GM18502 (cell line): ENCODE measurements at regions not wholly inside any gene's neighbourhood (a gene's known extent, or its start where the extent isn't known, plus 50 kb on each side); places are given as distances from the start of the nearest gene placed in this dataset.
"Not testable (repeated sequence)": the region's sequence is repeated elsewhere in the genome, so short reads cannot be mapped to it uniquely, and the experiment has no call there.

Experiments used
- ATAC-seq: cut with Tn5 transposase; IDR thresholded peaks from one replicate; pipeline ENCODE4 v1.9.1; 2021; ENCODE audit warnings: mild to moderate bottlenecking; ENCODE audit not compliant: unreplicated experiment, poor library complexity

GRCh38 chr10:33871061-33871956 lies 536.8 kb upstream of the NRP1 start:
- ATAC-seq = no peak

GRCh38 chr10:33869481-33869880 lies 535.0 kb upstream of the NRP1 start:
- ATAC-seq = no peak

DNA sequence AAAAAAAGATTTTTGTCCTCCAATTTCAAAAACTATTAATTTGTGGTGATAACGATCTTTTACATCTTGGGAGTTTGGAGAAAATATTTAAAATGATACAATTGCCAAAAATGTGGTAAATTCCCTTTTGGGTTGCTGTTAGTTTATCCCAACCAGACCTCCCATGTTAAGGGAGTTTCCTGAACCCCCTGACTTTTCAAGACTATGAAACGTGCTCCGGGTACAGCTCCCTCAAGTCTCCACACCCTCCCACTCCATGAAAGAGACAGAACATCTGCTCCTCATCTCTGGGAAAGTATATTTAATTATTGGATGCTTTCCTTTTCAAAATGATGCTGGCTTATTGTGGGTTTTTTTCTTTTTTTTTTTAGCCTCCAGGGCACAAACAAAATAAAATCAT lies 534.6 kb upstream of the NRP1 start:
- no peak for ATAC-seq

GRCh38 chr10:33867199-33867789 lies 532.8 kb upstream of the NRP1 start:
- ATAC-seq = not testable (repeated sequence)

- ATAC-seq = no peak
Measured at GRCh38 chr10:33863352-33863751, 528.9 kb upstream of the NRP1 start.

DNA sequence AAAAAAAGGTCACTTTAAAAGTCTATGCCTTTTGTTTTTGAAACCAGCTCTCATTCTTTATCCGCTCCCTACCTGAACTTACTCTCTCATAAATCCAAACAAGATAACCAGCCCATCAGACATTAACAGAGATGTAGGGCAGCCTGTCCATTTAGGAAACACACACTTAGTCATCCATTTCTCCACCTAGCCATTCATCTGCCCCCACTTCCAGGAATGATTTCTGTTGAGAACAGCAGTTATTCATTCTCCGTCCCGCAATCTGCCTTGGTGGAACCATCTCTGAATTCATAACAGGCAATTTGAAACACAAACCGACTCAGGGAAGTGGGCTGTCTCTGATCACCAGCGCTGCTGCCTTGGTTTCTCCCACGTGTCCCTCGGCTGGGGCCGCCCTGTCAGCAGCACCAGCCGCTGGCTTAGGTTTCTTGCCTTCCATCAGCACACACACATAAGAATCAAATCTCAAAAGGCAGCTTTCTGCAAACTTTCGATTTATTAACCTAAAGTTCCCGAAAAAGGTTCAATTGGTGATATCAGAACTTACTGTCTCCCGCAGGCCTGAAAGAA lies 528.2 kb upstream of the NRP1 start:
- no peak for ATAC-seq

GRCh38 chr10:33861833-33862232 lies 527.4 kb upstream of the NRP1 start:
- ATAC-seq = no peak

DNA sequence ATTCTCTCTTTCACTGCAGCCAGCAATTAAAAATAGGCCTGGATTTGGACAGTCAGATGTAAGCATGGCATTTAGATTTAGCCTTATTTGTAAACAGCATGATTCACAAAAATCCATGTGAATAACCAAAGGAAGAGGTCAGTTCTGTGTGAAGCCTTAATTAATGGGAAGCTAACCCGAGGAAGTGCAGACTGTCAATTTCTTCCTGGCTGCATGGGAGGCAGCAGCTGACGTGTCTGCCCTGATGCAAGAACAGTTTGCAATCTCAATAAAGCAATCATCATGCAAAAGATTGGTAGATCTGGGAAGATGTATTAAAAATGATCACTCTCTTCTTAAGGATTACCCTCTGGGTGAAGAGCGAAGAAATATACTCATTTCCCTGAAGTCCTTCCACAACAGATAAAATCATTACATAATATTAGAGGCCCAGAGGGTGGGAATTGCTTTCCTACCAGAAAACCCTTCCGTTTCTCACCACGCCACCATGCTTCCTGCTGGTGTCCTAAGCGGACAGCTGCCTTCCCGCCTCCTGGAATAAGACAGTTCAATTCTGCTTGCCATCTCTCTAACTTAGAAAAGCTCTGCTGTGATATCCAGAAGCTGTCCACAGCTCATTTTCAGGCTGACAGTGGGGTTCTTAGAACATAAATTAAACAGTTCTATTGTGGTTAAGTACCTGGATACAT lies 526.7 kb upstream of the NRP1 start:
- no peak for ATAC-seq

- no peak for ATAC-seq
Measured at GRCh38 chr10:33860552-33860951, 526.1 kb upstream of the NRP1 start.

DNA sequence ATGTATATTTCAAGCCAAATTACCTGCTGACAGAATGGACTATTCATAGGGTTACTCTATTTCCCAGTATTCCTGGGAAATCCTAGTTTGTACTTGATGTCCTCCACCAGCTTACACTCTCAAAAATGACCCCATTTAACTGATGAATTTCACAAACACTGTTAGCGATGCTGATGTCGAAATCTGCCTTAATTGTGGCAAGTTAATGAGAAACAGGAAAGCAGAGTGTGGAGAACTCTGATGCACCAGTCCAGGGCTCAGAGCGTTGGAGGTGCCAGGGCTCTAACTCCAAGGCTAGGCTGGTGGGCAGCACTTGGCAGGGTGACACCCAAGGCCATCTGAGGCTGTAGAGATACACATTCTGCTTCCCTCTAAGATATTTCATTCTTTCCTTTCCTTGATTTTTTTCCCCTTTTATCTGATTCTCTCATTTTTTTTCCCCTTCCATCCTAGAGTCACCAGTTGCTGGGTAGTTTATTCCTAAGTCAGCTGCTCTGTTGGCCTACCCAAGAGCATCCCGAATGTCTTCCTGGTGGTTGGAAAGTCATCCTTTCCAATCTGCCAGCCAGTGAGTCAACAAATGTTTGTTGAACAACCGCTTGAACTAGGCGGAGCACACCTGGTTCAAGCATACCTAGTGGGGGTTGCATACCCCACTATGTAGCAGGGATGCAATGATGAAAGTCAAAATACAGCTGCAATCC lies 525.0 kb upstream of the NRP1 start:
- no peak for ATAC-seq

GRCh38 chr10:33858326-33858725 lies 523.9 kb upstream of the NRP1 start:
- no peak for ATAC-seq

DNA sequence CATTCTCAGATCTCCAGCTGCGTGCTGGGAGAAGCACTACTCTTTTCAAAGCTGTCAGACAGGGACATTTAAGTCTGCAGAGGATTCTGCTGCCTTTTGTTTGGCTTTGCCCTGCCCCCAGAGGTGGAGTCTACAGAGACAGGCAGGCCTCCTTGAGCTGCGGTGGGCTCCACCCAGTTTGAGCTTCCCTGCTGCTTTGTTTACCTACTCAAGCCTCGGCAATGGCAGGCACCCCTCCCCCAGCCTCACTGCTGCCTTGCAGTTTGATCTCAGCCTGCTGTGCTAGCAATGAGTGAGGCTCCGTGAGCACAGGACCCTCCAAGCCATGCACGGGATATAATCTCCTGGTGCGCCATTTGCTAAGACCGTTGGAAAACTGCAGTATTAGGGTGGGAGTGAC lies 518.8 kb upstream of the NRP1 start:
- ATAC-seq = not testable (repeated sequence)

DNA sequence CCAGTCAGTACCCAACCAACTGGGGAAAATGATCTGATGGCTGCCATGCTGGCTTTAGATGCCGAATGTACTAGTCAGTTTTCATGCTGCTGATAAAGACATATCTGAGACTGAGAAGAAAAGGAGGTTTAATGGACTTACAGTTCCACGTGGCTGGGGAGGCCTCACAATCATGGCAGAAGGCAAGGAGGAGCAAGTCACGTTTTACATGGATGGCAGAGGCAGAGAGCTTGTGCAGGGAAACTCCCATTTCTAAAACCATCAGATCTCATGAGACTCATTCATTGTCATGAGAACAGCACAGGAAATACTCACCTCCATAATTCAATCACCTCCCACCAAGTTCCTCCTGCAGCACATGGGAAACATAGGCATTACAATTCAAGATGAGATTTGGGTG lies 508.9 kb upstream of the NRP1 start:
- ATAC-seq = no peak

DNA sequence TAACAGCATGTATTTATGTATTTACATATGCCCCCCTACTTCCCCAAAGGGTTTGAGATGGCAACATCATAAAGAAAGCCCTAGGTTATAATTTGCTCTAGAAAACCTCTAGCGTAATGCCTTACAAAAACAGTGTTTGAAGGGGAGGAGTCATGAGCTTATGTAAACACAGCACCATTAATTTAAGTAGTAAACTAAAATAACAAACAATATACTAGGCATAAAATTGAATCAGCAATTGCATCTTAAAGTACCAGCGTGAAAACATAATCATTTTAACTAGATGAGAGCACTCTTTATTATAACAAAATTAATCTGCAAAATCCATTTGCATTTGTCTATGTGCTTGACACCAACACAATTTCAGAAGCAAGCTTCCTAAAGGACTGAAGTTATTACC lies 507.2 kb upstream of the NRP1 start:
- ATAC-seq = no peak

- ATAC-seq = no peak
Measured at GRCh38 chr10:33838731-33839130, 504.3 kb upstream of the NRP1 start.

- no peak for ATAC-seq
Measured at GRCh38 chr10:33837736-33838135, 503.3 kb upstream of the NRP1 start.

- no peak for ATAC-seq
Measured at GRCh38 chr10:33835556-33835955, 501.1 kb upstream of the NRP1 start.

DNA sequence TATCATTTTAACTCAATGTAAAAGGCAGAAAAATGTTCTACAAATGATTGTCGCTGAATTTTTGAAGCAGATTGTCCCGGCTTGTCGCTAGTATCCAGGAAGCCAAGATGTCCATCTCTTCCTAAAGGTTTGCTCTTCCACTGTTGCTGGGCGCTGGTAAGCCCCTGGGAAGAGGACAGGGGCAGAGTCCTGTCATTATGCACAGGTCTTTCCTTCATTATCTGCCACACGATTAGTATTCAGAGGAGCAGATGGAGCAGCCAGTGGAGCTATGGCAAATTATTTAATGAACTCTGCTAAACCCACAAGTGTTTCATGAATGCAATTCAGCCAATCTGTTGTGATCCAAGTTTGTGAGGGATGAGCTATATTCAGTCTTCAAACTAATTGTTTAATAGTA lies 499.1 kb upstream of the NRP1 start:
- no peak for ATAC-seq

DNA sequence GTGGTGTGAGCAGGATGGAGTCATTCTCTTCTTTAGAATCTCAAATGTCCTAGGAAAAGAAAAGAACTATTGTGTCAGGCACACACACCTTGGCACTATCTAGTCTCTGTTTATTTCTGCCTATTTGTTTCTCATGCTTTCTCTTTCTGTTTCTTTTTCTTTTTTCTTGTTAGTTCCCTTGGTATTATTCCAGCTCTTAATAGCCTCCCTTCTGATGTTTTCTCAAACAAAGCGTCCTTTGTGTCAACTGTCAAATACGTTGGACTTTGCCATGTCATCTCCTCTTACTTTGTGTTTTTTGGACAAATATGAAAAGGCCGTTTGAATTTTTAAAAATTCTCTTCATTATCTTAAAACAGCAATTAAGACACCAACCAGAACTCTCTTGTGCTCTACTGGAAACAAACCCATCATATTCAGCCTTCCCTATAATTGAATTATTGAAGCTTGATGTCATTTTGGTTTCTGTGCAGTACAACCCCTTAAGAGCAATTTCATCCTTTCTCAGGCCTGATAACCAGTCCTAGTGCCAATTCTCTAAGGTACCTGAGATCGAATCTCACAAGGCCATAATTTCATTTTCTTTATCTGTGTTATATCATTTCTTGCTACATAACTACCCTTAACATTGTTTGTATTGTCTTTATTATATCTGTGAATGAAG lies 497.8 kb upstream of the NRP1 start:
- ATAC-seq = no peak

DNA sequence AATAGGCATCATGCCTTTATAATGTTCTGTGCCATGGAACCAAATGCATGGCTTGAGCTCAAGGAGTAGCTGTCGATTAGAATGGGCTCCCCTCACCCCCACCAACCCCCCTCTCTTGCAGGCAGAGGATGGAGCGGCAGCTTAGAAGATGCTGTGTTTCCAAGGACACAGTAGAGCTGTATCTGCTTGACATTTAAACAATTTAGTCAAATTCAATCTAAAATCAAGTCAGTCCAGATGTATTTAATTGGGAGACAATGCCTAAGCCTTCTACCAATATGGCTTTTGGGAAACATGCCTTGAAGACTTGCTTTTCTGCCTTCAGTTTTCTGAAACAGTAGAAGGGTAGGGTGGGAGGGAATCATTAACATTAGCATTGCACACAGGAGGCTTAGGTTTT lies 497.1 kb upstream of the NRP1 start:
- no peak for ATAC-seq
